Karpas-422 (cell line): ENCODE measurements at regions not wholly inside any gene's neighbourhood (a gene's known extent, or its start where the extent isn't known, plus 50 kb on each side); places are given as distances from the start of the nearest gene placed in this dataset.

Source experiments
- DNase-seq: peaks from one replicate; pipeline ENCODE4 v3.0.0-alpha.2; 2015
- H2AFZ ChIP-seq: fragments of 200-600 bp; sonication (generic); 2 replicates; pipeline ENCODE4 v1.6.1; 2014; ENCODE audit warnings: antibody characterized with exemption, low read length, mixed read lengths
- H3K27ac ChIP-seq: fragments of 200-600 bp; sonication (generic); 2 replicates; pipeline ENCODE4 v1.5.1; 2014; ENCODE audit warnings: mild to moderate bottlenecking, low read length, moderate library complexity
- H3K27me3 ChIP-seq: fragments of 200-600 bp; sonication (generic); 2 replicates; pipeline ENCODE4 v1.6.1; 2014; ENCODE audit warnings: low read length, mixed read lengths
- H3K36me3 ChIP-seq: fragments of 200-600 bp; sonication (generic); 2 replicates; pipeline ENCODE4 v1.6.1; 2014; ENCODE audit warnings: low read length, mixed read lengths; ENCODE audit not compliant: insufficient read depth
- H3K4me1 ChIP-seq: fragments of 200-600 bp; sonication (generic); 2 replicates; pipeline ENCODE4 v1.6.1; 2014; ENCODE audit warnings: mild to moderate bottlenecking, low read length, mixed read lengths
- H3K4me2 ChIP-seq: fragments of 200-600 bp; sonication (generic); 2 replicates; pipeline ENCODE4 v1.6.1; 2014; ENCODE audit warnings: low read length, low read depth, mild to moderate bottlenecking; ENCODE audit not compliant: poor library complexity, severe bottlenecking
- H3K4me3 ChIP-seq: fragments of 200-600 bp; sonication (generic); 2 replicates; pipeline ENCODE4 v1.5.1; 2014; ENCODE audit warnings: mild to moderate bottlenecking, antibody characterized with exemption, low read length, mixed read lengths
- H3K79me2 ChIP-seq: fragments of 200-600 bp; sonication (generic); 2 replicates; pipeline ENCODE4 v1.6.1; 2014; ENCODE audit warnings: mild to moderate bottlenecking, low read length, mixed read lengths
- H3K9ac ChIP-seq: fragments of 200-600 bp; sonication (generic); 2 replicates; pipeline ENCODE4 v1.6.0; 2014; ENCODE audit warnings: low read length
- H3K9me2 ChIP-seq: fragments of 200-600 bp; sonication (generic), shearing (Covaris generic); replicated peaks from 2 replicates; pipeline ENCODE4 v1.6.0; 2014; ENCODE audit warnings: mild to moderate bottlenecking, low read length, moderate library complexity; ENCODE audit not compliant: insufficient read depth
- H3K9me3 ChIP-seq: fragments of 300-700, 200-600 bp; sonication (generic); 2 replicates; pipeline ENCODE4 v1.6.1; 2014; ENCODE audit warnings: low read length, mixed read lengths
- H4K20me1 ChIP-seq: fragments of 200-600 bp; sonication (generic); 2 replicates; pipeline ENCODE4 v1.6.1; 2014; ENCODE audit warnings: mild to moderate bottlenecking, antibody characterized with exemption, low read length, low read depth; ENCODE audit not compliant: insufficient read depth

DNA sequence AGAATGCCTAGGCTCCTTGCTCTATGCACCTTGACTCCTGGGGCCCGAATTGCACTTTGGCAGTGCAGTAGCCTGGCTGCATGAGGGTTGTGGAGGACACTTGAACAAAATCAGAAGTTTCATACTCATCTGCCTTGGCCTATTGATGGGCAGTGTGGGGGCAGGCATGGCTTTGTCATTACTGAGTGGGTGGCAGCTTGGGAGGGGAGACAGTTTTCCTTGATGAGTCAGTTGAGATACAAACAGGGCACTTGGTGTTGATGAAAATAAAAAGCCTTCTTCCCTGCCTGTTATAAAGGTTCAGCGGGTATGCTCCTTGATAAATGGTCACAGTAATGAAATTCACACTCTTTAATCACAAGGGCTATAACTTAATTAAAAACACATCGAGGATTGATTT, 126.8 kb upstream of the MAMLD1 start:
- Histone ChIP-seq H3K9ac (no peak overlapping the region), H3K27me3 (no peaks in the 10 kb centered on the region), H3K9me2 (no peaks in the 10 kb centered on the region), H4K20me1 (no peaks in the 10 kb centered on the region), H3K9me3 (no peaks in the 10 kb centered on the region), H3K27ac (no peak overlapping the region), H2AFZ (no peak overlapping the region), H3K4me2 (no peak overlapping the region), H3K4me3 (no peak overlapping the region), H3K36me3 (no peaks in the 10 kb centered on the region), H3K79me2 (no peaks in the 10 kb centered on the region), H3K4me1 (no peaks in the 10 kb centered on the region)
- no peak for DNase-seq

GRCh38 chrX:150238632-150239382, 124.3 kb upstream of the MAMLD1 start:
- Histone ChIP-seq H3K4me2 (no peak overlapping the region), H3K4me1 (no peaks in the 10 kb centered on the region), H3K79me2 (no peaks in the 10 kb centered on the region), H3K4me3 (no peak overlapping the region), H3K9me3 (no peaks in the 10 kb centered on the region), H3K36me3 (no peaks in the 10 kb centered on the region), H4K20me1 (no peaks in the 10 kb centered on the region), H2AFZ (no peak overlapping the region), H3K9me2 (no peaks in the 10 kb centered on the region), H3K27me3 (no peaks in the 10 kb centered on the region), H3K27ac (no peak overlapping the region), H3K9ac (no peak overlapping the region)
- DNase-seq, result no peak

- Histone ChIP-seq H3K9ac (no peak overlapping the region), H3K4me2 (no peak overlapping the region), H3K4me1 (no peaks in the 10 kb centered on the region), H3K9me3 (no peaks in the 10 kb centered on the region), H3K36me3 (no peaks in the 10 kb centered on the region), H3K9me2 (no peaks in the 10 kb centered on the region), H4K20me1 (no peaks in the 10 kb centered on the region), H2AFZ (no peak overlapping the region), H3K27me3 (no peaks in the 10 kb centered on the region), H3K4me3 (no peak overlapping the region), H3K27ac (no peak overlapping the region), H3K79me2 (no peaks in the 10 kb centered on the region)
- no peak for DNase-seq
These were observed 123.0 kb upstream of the MAMLD1 start for GRCh38 chrX:150239946-150240642.

DNA sequence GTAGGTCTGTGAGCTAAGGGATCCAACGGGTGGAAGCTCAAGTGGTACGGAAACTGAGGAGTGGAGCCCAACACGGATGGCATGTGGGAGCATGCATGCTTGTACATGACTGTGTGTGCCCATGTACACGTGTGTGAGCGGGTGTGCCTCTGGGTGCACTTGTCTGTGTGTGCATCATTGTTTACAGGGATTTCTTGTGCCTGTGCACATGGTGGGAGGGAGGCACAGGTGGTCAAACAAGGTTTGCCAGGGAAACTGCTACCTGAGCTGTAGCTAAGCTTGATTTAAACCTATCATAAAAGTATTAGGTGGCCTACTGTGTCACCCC, 122.5 kb upstream of the MAMLD1 start:
- no peak overlapping the region for H3K9ac ChIP-seq

DNA sequence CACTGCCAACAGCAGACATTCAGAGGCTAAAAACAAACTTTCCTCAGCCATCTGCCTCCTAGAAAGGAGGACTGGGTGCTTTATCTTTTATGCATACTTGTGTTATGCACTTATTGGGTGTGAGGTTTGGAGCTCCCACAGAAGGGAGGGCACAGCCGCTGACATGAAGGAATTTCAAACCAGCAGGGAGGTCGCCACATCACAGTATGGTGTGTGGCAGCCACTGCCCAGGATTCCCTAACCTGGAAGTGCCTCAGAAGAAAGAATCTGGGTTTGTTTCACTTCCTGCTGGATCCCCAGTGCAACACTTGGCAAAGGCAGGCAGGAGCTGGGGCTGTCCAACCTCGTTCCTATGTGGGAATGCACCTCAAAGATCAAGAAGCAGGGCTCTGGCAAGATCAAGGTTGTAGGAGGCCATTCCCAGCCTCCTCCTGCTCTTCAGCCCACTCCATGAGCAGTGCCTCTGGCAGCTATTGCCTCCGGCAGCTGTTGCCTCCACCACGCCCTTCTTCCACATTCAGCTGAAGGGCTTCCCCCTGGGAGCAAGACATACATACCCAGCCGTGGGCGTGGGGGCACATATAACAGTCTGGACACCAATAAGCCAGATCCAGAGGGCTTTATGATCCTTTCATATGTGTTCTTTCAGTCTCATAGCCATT, 109.0 kb upstream of the MAMLD1 start:
- DNase-seq, result no peak
- Histone ChIP-seq H3K9ac (no peak overlapping the region), H3K4me2 (no peak overlapping the region), H3K79me2 (no peaks in the 10 kb centered on the region), H2AFZ (no peak overlapping the region), H3K36me3 (no peaks in the 10 kb centered on the region), H3K9me2 (no peaks in the 10 kb centered on the region), H4K20me1 (no peaks in the 10 kb centered on the region), H3K9me3 (no peaks in the 10 kb centered on the region), H3K27me3 (no peaks in the 10 kb centered on the region), H3K27ac (no peak overlapping the region), H3K4me1 (no peaks in the 10 kb centered on the region), H3K4me3 (no peak overlapping the region)

More for the DNA sequence above, 122.5 kb upstream of the MAMLD1 start:
- Histone ChIP-seq H3K4me1 (no peaks in the 10 kb centered on the region), H3K4me3 (no peak overlapping the region), H3K27ac (no peak overlapping the region), H3K9me2 (no peaks in the 10 kb centered on the region), H3K9me3 (no peaks in the 10 kb centered on the region), H3K36me3 (no peaks in the 10 kb centered on the region), H3K27me3 (no peaks in the 10 kb centered on the region), H4K20me1 (no peaks in the 10 kb centered on the region), H3K4me2 (no peak overlapping the region), H3K79me2 (no peaks in the 10 kb centered on the region), H2AFZ (no peak overlapping the region)
- DNase-seq, result no peak

GRCh38 chrX:150254909-150255308, 108.2 kb upstream of the MAMLD1 start:
- no peak overlapping the region for H3K27ac ChIP-seq
- no peak overlapping the region for H2AFZ ChIP-seq
- no peaks in the 10 kb centered on the region for H3K4me1 ChIP-seq
- DNase-seq, result no peak
- no peaks in the 10 kb centered on the region for H3K79me2 ChIP-seq
- no peaks in the 10 kb centered on the region for H3K36me3 ChIP-seq
- no peak overlapping the region for H3K4me3 ChIP-seq
- H3K27me3 ChIP-seq, result no peaks in the 10 kb centered on the region
- no peaks in the 10 kb centered on the region for H4K20me1 ChIP-seq
- no peak overlapping the region for H3K4me2 ChIP-seq
- no peak overlapping the region for H3K9ac ChIP-seq
- no peaks in the 10 kb centered on the region for H3K9me2 ChIP-seq
- H3K9me3 ChIP-seq, result no peaks in the 10 kb centered on the region

GRCh38 chrX:150255441-150256296, 107.4 kb upstream of the MAMLD1 start:
- no peak for DNase-seq
- Histone ChIP-seq H3K27me3 (no peaks in the 10 kb centered on the region), H3K4me3 (no peak overlapping the region), H3K9ac (no peak overlapping the region), H3K9me2 (no peaks in the 10 kb centered on the region), H3K79me2 (no peaks in the 10 kb centered on the region), H3K4me2 (no peak overlapping the region), H2AFZ (no peak overlapping the region), H3K4me1 (no peaks in the 10 kb centered on the region), H3K27ac (no peak overlapping the region), H3K36me3 (no peaks in the 10 kb centered on the region), H3K9me3 (no peaks in the 10 kb centered on the region), H4K20me1 (no peaks in the 10 kb centered on the region)

DNA sequence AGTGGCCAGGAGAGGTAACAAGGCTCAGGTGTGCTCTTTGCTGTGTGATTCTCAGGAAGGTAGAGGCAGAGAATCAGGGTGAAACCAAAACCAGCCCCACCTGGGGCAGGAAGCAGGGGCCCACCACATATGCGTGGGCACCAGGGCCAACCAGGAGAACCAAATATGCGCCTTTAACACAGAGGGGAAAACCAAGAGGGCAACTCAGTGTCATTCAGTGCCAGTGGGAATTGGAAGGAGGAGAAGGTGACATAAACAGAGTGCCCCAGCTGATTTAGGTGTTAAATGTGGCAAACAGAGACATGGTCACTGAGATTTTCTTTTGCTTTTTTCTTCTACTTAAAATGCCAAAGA, 106.8 kb upstream of the MAMLD1 start:
- H3K9ac ChIP-seq, result no peak overlapping the region
- no peak overlapping the region for H3K4me2 ChIP-seq
- H3K9me2 ChIP-seq, result no peaks in the 10 kb centered on the region
- H3K27ac ChIP-seq, result no peak overlapping the region
- no peaks in the 10 kb centered on the region for H4K20me1 ChIP-seq
- no peaks in the 10 kb centered on the region for H3K27me3 ChIP-seq
- H2AFZ ChIP-seq, result no peak overlapping the region
- H3K9me3 ChIP-seq, result no peaks in the 10 kb centered on the region
- no peaks in the 10 kb centered on the region for H3K4me1 ChIP-seq
- H3K79me2 ChIP-seq, result no peaks in the 10 kb centered on the region
- H3K36me3 ChIP-seq, result no peaks in the 10 kb centered on the region
- no peak overlapping the region for H3K4me3 ChIP-seq
- no peak for DNase-seq
